NCI-H2196 treated with DMSO at 0.1 percent for 48 hours (cell line): ENCODE measurements at regions not wholly inside any gene's neighbourhood (a gene's known extent, or its start where the extent isn't known, plus 50 kb on each side); places are given as distances from the start of the nearest gene placed in this dataset.

Experiments
- DNase-seq: peaks from one replicate; lab custom pipeline; 2025; ENCODE audit not compliant: unreplicated experiment; lab: John Stamatoyannopoulos, UW

DNA sequence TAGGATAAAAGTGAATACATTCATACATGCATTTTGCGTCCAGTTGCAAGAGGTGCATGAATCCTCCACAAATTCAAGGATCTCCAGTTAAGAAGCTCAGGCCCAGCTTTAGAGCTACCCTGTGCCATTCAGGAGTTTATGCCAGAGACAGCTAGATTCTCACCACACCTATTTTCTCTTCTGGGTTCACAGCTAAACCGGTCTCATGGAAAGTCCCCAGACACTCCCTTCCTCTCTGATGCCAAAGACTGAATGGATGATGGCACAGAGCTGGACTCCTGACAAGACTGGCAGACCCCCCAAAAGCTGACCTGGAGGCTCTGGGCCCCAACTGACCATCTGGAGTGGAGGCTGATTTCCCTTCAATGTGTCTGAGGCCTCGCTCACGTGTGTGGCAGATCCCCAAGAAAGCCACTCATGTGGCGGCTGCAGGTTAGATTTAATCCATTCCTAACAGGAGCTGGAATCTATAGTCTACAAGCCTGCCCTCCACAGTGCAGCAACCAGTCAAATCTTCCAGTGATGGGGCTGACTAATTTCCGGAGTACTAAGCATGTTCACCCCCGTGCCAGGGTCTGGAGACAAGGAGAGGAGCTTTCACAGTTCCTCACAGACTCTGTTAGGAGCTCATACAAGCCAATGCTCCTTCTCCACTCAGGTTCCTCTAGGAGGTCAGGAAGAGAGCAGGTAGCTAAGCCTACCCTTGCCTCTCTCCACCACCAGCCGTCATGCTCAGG lies 257.1 kb downstream of the BCL11A start:
- no peak for DNase-seq

GRCh38 chr2:60295636-60295962 lies 257.9 kb downstream of the BCL11A start:
- no peak for DNase-seq

DNA sequence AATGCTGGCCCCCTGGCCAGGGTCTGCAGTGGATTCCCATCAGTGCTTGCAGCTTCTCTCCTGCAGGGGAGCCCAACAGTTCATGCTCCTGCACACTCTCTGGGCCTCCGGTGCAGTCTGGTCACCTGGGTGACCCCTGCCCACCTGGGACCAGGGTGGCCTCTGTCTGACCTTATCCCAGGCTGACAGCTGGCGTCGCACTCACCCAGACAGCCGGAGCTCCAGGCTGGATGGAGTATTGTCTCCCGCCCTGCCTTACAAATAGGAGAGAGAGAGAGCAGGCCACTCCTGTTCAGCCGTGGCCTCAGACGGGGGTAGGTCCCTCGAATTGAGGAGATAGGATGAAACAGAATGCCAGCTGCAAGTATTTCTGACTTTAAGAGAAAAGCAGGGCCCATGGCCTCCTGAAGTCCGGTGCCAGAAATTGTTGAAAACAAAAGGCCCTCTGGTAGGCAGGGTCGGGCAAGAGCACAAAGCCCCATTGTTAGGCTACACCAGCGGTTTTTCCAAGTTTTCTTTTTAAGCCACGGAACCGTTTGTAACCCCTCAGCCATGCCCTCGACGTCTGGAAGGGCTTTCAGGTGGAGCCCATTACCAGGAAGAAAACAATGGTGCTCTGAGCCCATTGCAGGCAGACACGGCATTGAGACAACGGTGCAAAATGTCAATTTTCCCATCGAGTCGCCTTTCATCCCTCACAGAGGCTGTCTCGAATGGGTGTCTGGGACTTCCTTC lies 258.4 kb downstream of the BCL11A start:
- no peak for DNase-seq

DNA sequence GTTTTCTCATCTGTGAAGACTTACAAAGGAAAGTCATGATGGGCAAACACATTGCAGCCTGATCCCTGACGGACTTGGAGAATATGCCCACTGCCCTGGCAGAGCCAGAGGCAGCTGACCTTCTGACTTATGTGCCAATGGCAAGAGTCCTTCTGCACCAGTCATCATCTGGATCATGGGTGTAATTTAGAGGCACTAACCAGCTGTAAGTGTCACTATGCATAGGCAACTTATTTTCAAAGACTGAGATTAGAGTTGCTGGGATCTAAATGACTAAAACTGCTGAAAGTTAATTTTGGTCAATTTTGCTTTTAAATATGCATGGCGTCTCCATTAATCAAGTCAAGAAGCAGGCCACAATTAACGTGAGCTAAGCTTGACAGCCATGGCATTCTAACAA lies 261.2 kb downstream of the BCL11A start:
- DNase-seq = no peak

DNA sequence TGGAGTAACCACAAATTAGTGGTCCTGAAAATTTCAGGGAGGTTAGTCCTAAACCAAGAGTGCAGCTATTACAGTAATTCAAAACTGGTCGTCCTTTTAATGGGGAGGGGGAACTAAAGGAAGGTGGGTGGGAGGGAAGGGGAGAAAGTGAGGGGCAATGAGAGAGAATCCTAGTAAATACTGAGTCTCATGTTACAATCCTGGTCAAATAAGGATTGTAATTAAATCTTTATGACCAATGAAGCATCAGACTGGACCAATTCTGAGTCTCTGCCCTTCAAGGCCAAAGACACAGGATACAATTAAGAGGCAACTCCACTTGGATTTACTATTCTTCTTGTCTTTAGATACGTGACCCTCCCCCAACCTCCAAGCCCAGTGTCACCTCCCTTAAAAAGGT lies 262.9 kb downstream of the BCL11A start:
- DNase-seq = no peak

GRCh38 chr2:60285626-60286316 lies 267.7 kb downstream of the BCL11A start:
- no peak for DNase-seq

GRCh38 chr2:60283626-60284025 lies 269.8 kb downstream of the BCL11A start:
- no peak for DNase-seq

DNA sequence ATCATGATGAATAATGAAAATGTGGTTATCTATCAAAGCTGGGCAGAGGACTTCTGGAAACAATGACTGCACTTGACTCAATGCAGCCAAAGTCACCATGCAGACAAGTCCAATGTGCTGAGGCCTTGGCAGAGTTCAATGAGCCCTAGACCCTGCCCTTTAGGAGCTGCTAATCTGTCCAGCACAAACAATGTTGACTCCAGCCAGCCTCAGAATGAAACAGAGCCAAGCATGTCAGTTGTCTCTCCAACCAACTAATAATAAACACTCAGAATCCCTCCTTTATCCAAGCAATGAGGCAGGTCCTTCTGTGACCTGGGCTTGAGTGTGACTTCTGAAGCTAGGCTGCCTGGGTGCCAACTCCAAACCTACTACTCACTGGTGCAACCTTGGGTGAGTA lies 270.6 kb downstream of the BCL11A start:
- DNase-seq = no peak

GRCh38 chr2:60281730-60282129 lies 271.7 kb downstream of the BCL11A start:
- DNase-seq = no peak

DNA sequence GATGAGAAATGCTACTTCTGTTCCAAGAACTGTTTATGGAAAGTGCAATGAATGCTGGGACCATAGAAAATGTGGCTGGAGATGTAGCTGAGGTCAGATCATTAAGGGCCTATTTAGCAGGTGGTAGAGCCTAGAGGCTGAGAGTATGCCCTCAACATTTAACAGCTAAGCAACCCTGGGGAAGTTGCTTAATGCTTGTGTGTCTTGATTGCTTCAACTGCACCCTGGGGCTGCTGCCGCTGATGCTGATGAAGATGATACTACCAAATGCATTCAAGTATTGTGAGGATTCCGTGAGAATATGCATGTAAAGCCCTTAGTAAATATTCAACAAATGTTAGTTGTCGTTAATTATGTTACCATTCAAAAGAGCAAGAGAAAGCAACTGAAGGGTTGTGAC lies 273.2 kb downstream of the BCL11A start:
- DNase-seq = no peak

DNA sequence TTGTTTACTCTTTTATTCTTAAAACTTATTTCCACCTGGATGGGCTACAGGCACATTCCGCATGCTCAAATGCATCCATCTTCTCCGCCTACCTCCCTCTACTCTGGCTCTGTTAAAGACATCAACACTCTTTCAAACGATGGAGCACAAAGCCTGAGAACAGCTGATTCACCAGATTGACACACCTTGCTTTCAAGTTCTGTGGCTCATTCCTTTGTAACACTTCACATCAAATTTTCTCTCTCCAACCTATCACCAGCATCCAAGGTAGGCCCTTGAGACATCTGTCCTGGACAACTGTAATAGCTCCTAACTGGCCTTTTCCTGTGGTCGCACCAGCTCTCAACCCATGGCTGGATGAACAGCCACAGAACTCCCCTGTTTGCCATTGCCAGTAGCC lies 274.5 kb downstream of the BCL11A start:
- no peak for DNase-seq

GRCh38 chr2:60275958-60276357 lies 277.5 kb downstream of the BCL11A start:
- no peak for DNase-seq

GRCh38 chr2:60273836-60274235 lies 279.6 kb downstream of the BCL11A start:
- no peak for DNase-seq

GRCh38 chr2:60271713-60272112 lies 281.7 kb downstream of the BCL11A start:
- no peak for DNase-seq

DNA sequence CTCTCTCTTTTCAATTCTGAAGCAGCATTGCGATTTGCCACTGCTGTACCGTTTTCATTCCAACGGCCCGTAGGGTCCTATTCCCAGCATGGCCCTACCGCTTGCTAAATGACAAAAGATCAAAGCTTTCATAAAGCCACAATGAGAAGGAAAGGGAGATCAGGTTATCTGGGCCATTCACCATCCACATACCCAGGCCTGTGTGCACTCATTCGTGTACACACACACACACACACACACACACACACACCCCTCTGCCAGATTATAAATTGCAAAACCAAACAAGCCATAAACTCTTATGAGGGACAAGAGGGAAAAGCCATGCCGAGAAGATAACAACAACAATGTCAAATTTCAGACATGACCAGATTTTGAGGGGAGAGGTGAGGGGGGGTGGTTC lies 282.3 kb downstream of the BCL11A start:
- no peak for DNase-seq

DNA sequence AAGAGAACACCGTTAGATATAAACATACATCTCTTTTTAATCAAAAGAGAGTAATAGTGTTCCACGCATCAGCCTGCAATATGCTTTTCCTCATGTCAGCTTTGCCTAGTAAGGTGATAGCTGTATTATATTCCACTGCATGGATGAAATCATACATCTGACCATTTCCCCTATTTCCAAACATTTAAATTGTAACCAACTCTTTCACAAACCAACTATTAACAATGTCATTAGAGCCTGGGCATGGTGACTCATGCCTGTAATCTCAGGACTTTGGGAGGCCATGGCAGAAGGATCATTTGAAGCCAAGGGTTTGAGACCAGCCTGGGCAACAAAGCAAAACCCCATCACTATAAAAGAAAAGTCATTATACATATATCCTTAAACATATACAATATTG lies 284.8 kb downstream of the BCL11A start:
- DNase-seq = no peak

DNA sequence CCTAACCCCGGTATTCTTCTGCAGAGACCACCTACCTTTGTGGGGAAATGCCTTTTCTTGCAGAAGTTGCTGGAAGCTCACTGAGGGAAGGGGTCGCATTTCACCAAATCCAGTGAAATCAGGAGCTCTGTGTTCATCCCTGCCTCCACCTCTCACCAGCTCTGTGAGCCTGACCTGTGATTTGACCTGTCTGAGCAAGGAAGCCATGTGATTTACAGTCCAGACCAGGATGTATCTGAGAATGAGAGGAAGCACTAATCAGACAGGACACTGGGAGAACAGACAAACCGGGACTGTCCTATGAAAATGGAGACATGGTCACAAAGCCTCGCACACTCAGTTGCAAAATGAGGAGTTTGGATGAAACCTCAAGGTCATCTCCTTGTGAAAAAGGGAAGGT lies 285.4 kb downstream of the BCL11A start:
- DNase-seq = no peak

DNA sequence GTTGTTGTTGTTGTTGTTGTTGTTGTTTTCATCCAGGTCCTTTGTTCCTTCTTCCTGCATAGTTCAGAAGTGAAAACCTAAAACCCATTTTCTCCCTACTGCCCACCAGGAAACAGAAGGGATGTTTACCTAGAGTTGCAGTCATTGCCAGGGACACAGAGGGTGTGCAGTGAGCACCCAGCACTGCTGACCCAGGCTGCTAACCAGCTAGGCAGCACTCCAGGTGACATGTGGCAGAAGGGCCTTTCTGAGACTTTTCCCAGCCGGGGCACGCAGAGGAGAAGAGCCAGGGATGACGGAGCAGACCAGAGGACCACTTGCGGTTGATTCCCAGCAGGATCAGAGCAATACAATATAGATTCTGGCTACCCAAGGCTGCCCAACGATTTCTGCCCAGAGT lies 286.3 kb downstream of the BCL11A start:
- DNase-seq = no peak

- DNase-seq = no peak
Observed at GRCh38 chr2:60262178-60262577, 291.3 kb downstream of the BCL11A start.

DNA sequence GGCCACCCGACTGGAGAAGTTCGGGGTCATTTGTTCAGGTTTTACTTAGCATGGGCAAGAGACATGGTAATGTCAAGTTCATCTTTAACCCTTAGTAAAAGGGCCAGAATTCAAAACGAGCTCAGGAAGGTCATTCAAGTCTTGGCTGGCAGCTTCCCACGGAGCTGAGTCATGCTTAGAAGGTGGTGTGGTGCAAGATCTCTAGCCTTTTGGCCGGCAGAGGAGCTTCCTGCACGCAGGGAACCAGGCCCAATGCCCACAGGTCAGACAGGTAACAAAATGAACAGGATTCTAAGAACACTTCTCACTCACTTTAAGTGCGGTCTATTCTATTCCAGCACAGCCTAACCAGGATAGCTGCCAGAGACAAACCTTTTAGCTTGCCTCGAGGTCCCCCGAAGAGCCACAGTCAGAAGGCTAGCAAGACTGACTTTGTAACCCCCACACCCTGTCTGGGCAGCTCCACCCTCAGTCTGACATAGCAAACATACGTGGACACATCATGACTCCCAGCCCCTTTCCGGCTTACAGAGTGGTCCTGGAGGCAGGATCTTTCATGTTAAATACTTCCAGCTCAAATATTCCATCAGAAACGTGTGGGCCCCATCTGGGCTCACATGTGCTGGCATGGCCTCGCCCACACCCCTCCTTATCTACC lies 292.7 kb downstream of the BCL11A start:
- DNase-seq = no peak

DNA sequence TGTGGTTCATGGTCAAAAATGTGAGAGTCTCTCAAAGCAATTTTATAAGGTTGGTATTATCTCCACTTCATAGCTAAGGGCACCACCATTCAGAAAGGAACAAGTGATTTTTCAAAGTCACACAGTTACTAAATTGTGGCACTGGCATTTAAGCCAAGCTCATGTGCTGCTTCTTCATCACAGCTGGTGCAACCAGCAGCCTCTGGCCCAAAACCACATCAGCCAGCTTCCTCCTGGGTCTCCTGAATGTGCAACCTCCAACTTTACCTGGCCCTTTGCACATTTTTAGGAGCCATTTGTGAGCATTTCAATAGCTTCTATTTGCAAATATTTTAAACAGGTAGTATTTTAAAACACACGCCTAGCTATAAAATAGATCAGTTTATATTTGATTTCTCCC lies 293.7 kb downstream of the BCL11A start:
- DNase-seq = no peak
